Erythroblast (primary cell): ENCODE measurements at regions not wholly inside any gene's neighbourhood (a gene's known extent, or its start where the extent isn't known, plus 50 kb on each side); places are given as distances from the start of the nearest gene placed in this dataset.

Source experiments
- DNase-seq, 2 experiments: peaks; one replicate each; lab custom pipeline; 2025; lab: John Stamatoyannopoulos, UW
- GATA1 ChIP-seq: IDR thresholded peaks from 2 replicates; pipeline ENCODE4 v1.6.1; 2011; ENCODE audit warnings: low read depth, mild to moderate bottlenecking, control low read depth, low read length, moderate library complexity
- POLR2A ChIP-seq: IDR thresholded peaks from 2 replicates; pipeline ENCODE4 v1.6.1; 2011; ENCODE audit warnings: mild to moderate bottlenecking, low read length

DNA sequence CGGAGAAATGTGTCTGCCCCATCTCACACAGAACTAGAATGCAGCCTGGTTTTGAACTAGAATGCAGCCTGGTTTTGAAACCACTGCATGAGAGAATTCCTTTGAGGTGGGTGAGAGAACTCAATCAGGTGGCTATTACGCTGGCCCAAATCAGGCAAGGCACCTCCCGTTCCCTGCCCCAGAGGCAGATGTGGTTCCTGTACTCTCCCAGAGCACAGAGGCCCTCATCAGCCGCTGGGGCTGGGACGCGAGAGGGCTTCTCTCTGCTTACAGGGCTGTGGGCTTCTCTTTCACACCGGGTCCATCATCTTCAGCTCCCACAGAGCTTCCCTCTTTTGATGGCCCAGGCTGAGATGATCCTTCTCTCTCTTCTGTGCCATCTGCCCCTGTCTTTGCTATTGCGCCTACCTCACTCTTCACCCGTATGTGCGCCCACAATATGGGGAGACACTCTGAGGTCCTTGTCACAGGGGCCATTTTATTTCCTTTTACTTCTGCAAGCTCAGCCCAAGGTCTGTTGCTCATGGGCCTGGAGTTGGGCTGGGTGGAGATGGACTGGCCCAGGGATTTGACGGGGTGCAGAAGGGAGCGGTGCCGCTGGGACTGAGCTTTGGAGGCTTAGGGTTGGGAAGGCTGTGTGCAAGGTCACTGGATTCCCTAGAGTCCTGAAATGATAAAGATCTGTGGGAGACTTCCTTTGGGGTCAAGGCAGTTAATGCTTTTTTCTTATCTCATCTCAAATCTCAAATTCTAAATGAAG lies 84.4 kb upstream of the HS6ST1 start:
- TF ChIP-seq GATA1 = no peak
- no peak for TF ChIP-seq POLR2A
- no peak for DNase-seq

DNA sequence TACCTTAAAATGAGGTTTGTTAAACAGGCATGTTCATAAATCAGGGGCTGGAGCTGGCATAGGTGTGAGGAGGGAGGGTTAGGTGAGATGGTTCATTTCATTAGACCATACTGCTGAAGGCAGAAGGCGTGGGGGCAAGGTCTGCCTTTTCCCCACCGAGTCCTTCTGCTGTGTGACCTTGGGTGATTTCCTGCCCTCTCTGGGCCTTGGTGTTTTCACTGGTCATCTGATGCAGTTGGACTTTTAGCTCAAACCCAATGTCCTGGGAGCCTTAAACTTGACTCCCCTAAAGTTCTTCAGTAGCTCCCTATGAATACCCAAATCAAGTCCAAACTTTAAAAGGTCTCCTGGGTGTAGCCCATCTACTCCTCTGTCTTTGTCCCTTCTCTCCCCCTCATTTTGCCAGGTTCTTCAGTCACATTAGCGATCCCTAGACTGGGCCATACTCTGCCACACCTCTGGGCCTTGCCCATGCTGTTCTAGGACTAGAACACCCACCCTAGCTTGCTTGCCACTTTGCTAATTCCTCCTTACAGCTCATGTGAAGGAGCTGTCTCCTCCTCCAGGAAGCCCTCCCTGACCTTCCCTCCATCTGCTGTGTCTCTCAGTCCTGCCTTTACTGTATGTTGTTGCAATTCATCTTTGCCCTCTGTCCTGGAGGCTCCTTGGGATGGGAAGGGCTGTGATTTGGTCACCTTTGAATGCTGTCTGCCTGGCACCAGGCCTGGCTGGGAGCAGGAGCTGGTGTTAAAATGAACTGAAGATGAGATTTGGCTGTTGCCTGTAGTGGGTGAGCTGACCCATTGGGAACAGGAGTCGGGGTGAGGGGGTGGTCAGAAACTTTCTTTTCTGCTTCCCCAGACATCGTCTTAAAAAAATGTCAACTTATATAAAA lies 85.4 kb upstream of the HS6ST1 start:
- no peak for DNase-seq
- TF ChIP-seq GATA1 (no peak), POLR2A (no peak)

DNA sequence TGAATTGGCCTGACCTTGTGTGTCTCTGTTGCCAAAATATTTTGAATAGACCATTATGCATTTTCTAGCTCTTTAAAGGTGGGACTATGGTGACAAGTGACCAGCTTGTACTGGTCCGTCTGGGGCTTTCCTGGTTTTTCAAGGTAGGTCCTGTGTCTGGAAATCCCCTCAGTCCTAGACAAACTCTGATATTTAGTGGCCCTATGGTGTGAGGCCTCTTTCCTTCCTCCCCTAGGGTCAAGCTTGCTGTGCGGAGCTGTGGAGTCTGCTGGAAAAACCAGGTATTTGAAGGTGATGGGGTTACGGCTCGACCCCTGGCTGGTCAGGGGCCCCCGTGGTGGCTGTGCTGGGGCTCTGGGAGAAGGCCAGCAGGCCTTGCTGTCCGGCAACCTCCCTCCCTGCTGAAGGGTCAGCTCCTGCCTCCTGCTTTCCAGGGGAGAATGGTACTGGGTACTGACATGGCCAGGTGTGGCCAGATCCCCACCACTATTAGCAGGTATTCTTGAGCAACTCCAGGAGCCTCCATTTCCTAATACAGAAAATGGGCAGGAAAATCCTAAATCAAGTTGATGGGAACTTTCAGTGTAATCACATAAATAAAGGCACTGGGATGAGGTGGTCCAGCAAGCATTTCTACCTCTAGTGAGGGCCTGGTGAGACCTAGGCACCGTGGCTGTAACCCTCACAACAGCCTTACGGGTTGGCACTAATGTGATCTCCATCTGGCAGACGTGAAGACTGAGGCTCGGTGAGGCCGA lies 86.2 kb upstream of the HS6ST1 start:
- no peak for DNase-seq
- no peak for TF ChIP-seq POLR2A
- no peak for TF ChIP-seq GATA1

DNA sequence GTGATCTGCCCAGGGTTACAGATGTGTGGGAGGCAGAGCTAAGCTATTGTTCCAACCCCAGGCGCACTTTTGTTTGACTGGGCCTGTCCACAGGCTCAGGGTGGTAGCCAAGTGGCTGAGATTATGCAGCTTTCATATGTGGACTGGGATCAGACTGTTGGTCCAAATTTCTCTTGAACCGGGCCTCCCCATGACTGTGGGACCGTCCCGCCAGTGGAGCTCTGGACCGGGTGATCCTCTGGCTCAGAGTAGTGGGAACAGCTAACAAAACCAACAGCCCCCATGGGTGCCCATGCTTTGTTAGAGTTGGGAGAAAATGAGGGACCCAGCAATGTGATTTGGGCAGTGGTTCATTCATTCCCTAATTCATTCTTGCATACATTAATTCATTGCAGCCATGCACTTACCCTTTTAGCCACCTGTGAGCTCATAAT lies 86.8 kb upstream of the HS6ST1 start:
- DNase-seq = no peak
- no peak for TF ChIP-seq POLR2A
- TF ChIP-seq GATA1 = no peak

DNA sequence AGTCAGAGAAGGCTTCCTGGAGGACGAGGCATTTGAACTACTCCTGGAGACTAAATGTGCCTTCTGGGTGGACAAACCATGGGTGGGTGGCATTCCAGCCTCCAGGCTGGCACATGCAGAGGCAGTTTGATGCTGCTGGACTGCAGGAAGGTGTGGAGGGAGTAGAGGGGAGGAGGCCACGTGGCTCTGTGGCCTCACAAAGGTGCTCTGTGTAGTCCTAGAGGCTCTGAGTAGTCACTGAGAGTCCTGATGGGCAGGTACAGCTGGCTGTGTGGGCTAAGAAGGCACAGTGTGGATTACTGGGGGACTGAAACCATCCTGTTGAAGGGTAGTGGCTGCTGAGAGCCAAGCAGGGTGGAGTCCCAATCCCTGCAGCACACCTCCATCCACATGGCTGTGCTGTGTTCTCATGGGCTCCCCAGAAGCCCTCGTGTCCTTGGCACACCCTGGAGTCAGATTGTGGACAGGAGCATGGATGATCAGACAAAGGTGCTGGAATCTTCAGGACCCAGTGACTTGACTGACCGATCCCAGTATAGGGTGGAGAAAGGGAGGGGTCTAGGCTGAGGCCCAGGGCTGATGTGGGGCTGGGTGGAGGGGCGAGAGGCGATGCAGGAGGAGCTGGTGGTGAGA lies 87.4 kb upstream of the HS6ST1 start:
- TF ChIP-seq POLR2A (no peak), GATA1 (no peak)
- DNase-seq = no peak

DNA sequence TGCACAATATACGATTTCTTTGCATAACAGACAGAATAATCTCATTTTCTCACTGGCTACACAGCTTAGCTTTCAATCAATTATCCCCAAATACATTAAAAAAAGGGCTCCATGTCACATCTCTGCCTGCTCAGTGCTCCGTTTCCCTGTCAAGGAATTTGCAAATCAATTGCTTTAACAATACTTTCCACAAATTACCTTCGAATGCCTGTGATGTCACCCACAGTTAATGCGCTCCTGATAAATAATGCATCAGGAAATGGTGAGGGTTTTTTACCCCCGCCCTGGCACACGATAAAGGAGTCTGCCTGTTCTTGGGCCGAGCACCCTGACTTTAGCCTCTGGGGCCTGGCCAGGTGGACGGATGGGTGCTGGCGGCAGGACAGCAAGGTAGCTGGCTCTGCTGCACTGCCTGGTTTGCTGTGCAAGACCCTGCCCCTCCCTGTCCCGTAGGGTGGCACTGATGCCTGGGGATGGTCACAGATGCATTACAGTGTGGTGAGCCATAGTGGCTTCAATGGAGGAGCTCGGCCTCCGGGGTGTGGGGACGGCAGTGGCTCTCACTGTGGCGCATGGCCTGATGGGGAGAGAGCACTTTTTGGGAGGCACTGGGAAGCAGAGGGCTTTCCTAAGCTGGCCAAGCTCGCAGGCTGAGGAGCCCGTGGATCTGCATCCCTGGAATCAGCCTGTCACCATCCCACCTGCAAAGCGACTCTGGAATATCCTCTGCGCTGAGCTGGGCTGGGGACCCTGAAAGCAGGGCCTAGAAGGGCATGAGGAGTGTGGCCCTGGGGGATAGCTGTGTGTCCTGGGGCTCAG lies 88.3 kb upstream of the HS6ST1 start:
- DNase-seq = no peak
- no peak for TF ChIP-seq GATA1

DNA sequence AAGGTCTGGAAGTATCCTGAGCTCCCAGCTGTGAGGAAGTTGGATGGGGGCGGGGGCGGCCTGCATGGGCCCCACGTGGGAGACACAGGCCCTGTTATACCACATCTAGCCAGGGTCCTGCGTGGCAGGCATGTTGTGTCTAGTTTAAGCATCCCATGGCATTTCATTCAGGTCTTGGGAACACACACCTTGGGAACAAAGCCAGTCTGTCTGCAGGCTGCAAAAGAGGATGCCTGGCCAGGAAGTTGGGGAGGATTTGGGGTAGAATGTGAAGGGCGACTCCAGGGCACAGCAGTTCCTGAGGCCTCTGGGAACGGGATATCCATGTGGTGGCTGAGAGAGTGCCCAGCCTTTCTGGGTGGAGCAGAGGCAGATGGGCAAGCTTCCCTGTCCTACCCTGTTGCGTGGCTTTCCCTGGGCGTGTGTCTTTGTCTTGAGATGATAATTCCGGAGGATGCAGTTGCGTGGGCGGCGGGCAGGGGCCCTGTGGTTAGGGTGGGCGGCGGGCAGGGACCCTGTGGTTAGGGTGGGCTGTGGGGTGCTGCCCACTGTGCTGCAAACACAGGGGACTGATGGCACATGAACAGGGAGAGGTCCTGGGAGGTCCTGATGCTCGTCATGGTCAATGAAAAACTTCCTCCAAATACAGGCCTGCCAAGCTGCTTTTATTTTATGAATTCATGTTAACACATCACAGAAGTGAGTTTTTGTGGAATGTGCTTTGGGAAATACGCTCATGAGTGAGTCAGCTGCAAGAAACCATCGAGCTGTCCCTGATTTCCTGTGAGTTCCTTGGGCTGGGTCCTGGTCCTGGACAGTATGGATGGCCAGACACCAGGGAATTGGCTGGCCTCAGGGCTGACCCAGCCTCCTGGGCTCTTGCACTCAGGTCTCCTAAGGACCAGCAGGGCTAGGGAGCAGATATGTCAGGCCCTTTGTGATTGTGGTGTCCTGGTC lies 90.0 kb upstream of the HS6ST1 start:
- DNase-seq = no peak
- TF ChIP-seq POLR2A (no peak), GATA1 (no peak)

DNA sequence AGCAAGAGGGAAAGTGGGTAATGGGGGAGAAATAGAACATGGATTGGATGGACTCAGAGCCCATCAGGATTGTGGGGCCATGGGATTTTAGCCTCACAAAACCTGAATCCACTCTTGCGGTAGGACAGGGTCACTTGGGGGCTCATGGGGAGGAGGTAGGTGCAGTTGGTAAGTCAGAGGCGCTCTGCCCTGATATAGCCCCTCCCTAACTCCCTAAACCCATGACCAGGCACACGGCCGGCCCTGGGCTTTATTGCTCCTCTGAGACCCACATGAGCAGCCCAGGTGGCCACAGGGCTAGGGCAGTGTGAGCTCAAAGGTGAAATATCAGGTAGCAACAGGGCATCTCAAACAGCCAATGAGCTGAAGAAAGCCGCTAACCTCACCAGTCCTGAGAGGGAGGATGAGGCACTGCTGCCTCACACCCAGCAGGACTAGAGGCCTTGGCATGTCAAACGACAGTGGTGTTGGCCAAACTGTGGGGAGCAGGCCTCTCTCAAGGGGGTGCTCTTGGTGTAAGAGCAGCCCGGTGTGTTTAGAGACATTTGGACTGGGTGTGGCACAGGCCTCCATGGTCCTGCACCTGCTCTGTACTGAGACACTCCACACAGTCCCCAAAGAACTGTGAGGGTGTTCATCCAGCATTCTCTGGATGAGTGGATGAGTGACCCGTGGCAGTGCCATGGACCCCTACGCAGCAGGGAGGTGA lies 90.8 kb upstream of the HS6ST1 start:
- DNase-seq = no peak

DNA sequence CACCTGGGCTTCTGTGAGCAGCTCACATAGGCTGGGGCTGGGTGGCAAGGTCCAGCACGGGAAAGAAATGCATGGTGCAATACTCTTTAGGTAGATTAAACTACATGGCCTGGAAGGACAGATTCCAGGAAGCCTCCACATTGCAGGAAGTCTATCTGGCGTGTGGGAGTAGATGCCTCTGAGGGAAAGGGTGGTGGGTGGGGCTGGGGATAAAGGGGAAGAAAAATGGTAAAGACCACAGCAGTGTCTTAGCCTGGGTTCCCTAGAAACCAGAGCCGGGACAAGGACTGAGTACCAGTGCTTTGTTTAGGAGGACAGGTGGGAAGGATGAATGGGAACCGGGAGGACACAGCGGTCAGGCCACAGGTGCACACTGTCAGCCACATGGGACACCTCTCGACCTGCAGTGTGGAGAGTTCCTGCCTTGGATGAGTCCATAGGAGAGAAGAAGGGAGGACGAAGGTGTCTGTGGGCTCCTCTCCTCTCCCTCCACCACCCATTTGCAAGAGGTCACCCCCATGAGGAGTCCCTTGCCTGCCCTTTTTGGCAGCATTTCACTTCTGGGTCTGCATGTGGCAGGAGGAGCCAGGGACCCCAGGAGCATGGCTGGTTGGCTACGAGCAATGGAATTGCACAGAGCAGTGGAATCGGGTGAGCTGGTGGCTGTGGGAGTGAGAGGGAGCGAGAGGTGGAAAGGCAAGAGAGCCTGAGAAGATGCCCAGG lies 91.5 kb upstream of the HS6ST1 start:
- no peak for DNase-seq
- TF ChIP-seq GATA1 = no peak
- no peak for TF ChIP-seq POLR2A

More for the DNA sequence above, 90.8 kb upstream of the HS6ST1 start:
- no peak for TF ChIP-seq POLR2A
- no peak for TF ChIP-seq GATA1

DNA sequence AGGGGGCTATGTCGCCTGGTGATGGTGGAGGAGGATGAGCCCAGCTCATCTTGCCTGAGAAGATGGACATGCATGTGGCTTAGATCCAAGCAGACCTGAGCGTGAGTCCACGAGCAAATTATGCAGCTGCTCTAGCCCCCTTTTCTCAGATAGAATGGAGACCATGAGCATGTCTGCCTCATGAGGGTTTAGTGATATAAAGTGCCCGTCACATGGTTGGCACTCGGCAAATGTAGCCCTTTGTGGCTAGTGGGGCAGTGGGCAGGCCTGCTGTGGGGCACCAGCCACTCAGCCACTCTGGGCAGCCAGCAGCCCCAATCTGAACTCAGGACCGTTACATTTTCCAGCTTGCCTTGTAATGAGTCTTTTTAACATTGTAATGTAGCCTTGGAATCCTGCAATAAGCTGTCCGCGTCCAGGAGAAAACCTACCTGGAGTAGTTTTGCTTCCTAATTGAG lies 92.1 kb upstream of the HS6ST1 start:
- no peak for DNase-seq
- no peak for TF ChIP-seq POLR2A

DNA sequence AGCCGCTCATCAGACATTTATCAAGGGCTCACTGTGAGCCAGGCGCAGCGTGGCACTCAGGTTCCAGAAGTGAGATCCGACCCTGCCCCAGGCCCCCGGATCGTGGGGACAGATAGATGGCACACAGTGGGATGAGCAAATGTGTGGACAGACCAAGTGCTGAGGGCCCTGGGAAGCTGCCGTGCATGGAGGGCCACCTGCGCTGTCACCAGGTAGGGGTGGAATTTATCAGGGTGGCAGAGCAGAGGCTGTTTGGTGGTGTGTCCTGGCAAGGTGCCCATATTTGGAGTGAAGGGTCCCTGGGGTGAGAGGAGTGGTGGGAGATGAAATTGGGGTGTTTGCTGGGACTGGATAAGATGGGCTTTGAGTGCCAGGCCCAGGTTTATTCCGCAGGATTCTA lies 92.8 kb upstream of the HS6ST1 start:
- no peak for DNase-seq
- TF ChIP-seq POLR2A (no peak), GATA1 (no peak)
